ENCODE measurements at regions not wholly inside any gene's neighbourhood (a gene's known extent, or its start where the extent isn't known, plus 50 kb on each side); places are given as distances from the start of the nearest gene placed in this dataset.
"Not testable (repeated sequence)": the region's sequence is repeated elsewhere in the genome, so short reads cannot be mapped to it uniquely, and the experiment has no call there.

- no peak for DNase-seq (ENCODE audit: low spot score)
Measured at GRCh38 chr6:80502871-80503270, 396.4 kb downstream of the BCKDHB start.

GRCh38 chr6:80501636-80502035 lies 395.2 kb downstream of the BCKDHB start:
- no peak for DNase-seq (ENCODE audit: low spot score)

GRCh38 chr6:80497696-80498486 lies 391.4 kb downstream of the BCKDHB start:
- DNase-seq (ENCODE audit: low spot score), result not testable (repeated sequence)

- DNase-seq (ENCODE audit: low spot score), result no peak
Measured at GRCh38 chr6:80489911-80490635, 383.6 kb downstream of the BCKDHB start.

GRCh38 chr6:80488190-80488589 lies 381.7 kb downstream of the BCKDHB start:
- DNase-seq (ENCODE audit: low spot score), result no peak

- DNase-seq (ENCODE audit: low spot score), result not testable (repeated sequence)
Measured at GRCh38 chr6:80485494-80485893, 379.0 kb downstream of the BCKDHB start.

GRCh38 chr6:80482056-80482455 lies 375.6 kb downstream of the BCKDHB start:
- DNase-seq (ENCODE audit: low spot score), result no peak

GRCh38 chr6:80480421-80481157 lies 374.1 kb downstream of the BCKDHB start:
- DNase-seq (ENCODE audit: low spot score), result no peak

GRCh38 chr6:80478030-80478429 lies 371.6 kb downstream of the BCKDHB start:
- no peak for DNase-seq (ENCODE audit: low spot score)

GRCh38 chr6:80477591-80477990 lies 371.1 kb downstream of the BCKDHB start:
- no peak for DNase-seq (ENCODE audit: low spot score)

- no peak for DNase-seq (ENCODE audit: low spot score)
Measured at GRCh38 chr6:80472271-80472670, 365.8 kb downstream of the BCKDHB start.

GRCh38 chr6:80469977-80470376 lies 363.5 kb downstream of the BCKDHB start:
- DNase-seq (ENCODE audit: low spot score), result no peak

- peak; percentile 28 for DNase-seq (ENCODE audit: low spot score)
Measured at GRCh38 chr6:80468398-80468797, 361.9 kb downstream of the BCKDHB start.

- DNase-seq (ENCODE audit: low spot score), result no peak
Measured at GRCh38 chr6:80467408-80467807, 360.9 kb downstream of the BCKDHB start.

- no peak for DNase-seq (ENCODE audit: low spot score)
Measured at GRCh38 chr6:80466981-80467380, 360.5 kb downstream of the BCKDHB start.

GRCh38 chr6:80465513-80465912 lies 359.0 kb downstream of the BCKDHB start:
- DNase-seq (ENCODE audit: low spot score), result no peak

- no peak for DNase-seq (ENCODE audit: low spot score)
Measured at GRCh38 chr6:80464901-80465300, 358.4 kb downstream of the BCKDHB start.

- DNase-seq (ENCODE audit: low spot score), result no peak
Measured at GRCh38 chr6:80463197-80463596, 356.7 kb downstream of the BCKDHB start.

GRCh38 chr6:80460257-80460865 lies 353.9 kb downstream of the BCKDHB start:
- DNase-seq (ENCODE audit: low spot score), result no peak

- no peak for DNase-seq (ENCODE audit: low spot score)
Measured at GRCh38 chr6:80457439-80457933, 351.0 kb downstream of the BCKDHB start.

GRCh38 chr6:80456724-80457438 lies 350.4 kb downstream of the BCKDHB start:
- DNase-seq (ENCODE audit: low spot score), result no peak

Data from HuH-7.5 (cell line).